ENCODE measurements at regions not wholly inside any gene's neighbourhood (a gene's known extent, or its start where the extent isn't known, plus 50 kb on each side); places are given as distances from the start of the nearest gene placed in this dataset.
"Not testable (repeated sequence)": the region's sequence is repeated elsewhere in the genome, so short reads cannot be mapped to it uniquely, and the experiment has no call there.

DNA sequence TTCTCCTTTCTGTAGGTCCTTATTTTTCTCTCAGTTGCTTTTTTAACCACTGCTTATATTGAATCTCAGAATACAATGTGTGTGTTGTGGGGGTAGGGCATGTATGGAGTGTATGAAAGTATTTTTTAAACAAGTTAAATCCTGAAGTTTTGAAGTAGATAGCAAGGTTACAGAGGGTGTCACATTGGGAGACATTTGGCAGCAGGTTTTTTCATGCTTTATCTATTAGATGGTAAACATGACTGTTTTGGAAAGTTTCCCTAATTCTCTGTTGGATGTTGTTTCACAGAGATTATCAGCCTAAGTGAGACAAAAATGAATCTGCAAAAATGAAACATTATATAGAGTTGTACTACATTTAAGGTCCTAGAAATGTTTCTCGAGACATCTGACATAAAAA lies 190.6 kb upstream of the ARPP21 start:
- no peaks in the 10 kb centered on the region for H3K9me3 ChIP-seq

DNA sequence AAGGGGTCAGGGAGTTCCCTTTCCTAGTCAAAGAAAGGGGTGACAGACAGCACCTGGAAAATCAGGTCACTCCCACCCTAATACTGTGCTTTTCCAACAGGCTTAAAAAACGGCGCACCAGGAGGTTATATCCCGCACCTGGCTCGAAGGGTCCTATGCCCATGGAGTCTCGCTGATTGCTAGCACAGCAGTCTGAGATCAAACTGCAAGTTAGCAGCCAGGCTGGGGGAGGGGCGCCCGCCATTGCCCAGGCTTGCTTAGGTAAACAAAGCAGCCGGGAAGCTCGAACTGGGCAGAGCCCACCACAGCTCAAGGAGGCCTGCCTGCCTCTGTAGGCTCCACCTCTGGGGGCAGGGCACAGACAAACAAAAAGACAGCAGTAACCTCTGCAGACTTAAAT lies 184.5 kb upstream of the ARPP21 start:
- H3K36me3 ChIP-seq: not testable (repeated sequence)

More for the DNA sequence above, 190.6 kb upstream of the ARPP21 start:
- Histone ChIP-seq H3K36me3 (no peaks in the 10 kb centered on the region), H3K4me3 (no peak overlapping the region), H3K4me1 (no peaks in the 10 kb centered on the region), H3K27me3 (no peaks in the 10 kb centered on the region), H3K27ac (no peak overlapping the region)
- intact Hi-C loops (cut with DNase I): no loop called here
- WGBS, 2 donors: 61 to 82% methylated on average over 1 of the region's 1 CpG
- no peak for DNase-seq
- no peak for TF ChIP-seq POLR2AphosphoS5 (IDR thresholded peaks at IDR 0.05)
- no peak for TF ChIP-seq CTCF (IDR thresholded peaks at IDR 0.05)
- TF ChIP-seq EP300 (IDR thresholded peaks at IDR 0.05): no peak
- no peak for TF ChIP-seq POLR2A (IDR thresholded peaks at IDR 0.05)

GRCh38 chr3:35473956-35474355 lies 165.4 kb upstream of the ARPP21 start:
- 3 to 40% methylated on average over 1 of the region's 1 CpG for WGBS, 2 donors
- no peaks in the 10 kb centered on the region for H3K36me3 ChIP-seq
- H3K27ac ChIP-seq: no peak overlapping the region
- H3K27me3 ChIP-seq: no peaks in the 10 kb centered on the region
- no peak for DNase-seq
- H3K4me1 ChIP-seq: no peaks in the 10 kb centered on the region
- no peak overlapping the region for H3K4me3 ChIP-seq
- intact Hi-C loops (cut with DNase I): no loop called here
- TF ChIP-seq POLR2A (IDR thresholded peaks at IDR 0.05): no peak
- no peak for TF ChIP-seq CTCF (IDR thresholded peaks at IDR 0.05)
- TF ChIP-seq POLR2AphosphoS5 (IDR thresholded peaks at IDR 0.05): no peak
- TF ChIP-seq EP300 (IDR thresholded peaks at IDR 0.05): no peak
- H3K9me3 ChIP-seq: no peaks in the 10 kb centered on the region

More for the DNA sequence above, 184.5 kb upstream of the ARPP21 start:
- H3K9me3 ChIP-seq; H3K4me3 ChIP-seq; DNase-seq; intact Hi-C loops (cut with DNase I); H3K27ac ChIP-seq; H3K4me1 ChIP-seq; H3K27me3 ChIP-seq: not testable (repeated sequence)
- WGBS, 2 donors: 88 to 92% methylated on average over 9 of the region's 9 CpGs

DNA sequence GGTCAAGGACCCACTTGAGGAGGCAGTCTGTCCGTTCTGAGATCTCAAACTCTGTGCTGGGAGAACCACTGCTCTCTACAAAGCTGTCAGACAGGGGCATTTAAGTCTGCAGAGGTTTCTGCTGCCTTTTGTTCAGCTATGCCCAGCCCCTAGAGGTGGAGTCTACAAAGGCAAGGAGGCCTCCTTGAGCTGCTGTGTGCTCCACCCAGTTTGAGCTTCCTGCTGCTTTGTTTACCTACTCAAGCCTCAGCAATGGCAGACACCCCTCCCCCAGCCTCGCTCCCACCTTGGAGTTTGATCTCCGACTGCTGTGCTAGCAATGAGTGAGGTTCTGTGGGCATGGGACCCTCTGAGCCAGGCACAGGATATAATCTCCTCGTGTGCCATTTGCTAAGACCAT lies 156.8 kb upstream of the ARPP21 start:
- H3K27ac ChIP-seq; intact Hi-C loops (cut with DNase I); H3K4me1 ChIP-seq; H3K36me3 ChIP-seq; H3K9me3 ChIP-seq; H3K4me3 ChIP-seq; DNase-seq; H3K27me3 ChIP-seq: not testable (repeated sequence)
- WGBS, 2 donors: 50 to 66% methylated on average over 4 of the region's 4 CpGs

- Histone ChIP-seq H3K27ac (no peak overlapping the region), H3K4me3 (no peak overlapping the region), H3K4me1 (no peaks in the 10 kb centered on the region), H3K27me3 (no peaks in the 10 kb centered on the region), H3K36me3 (no peaks in the 10 kb centered on the region), H3K9me3 (no peaks in the 10 kb centered on the region)
- WGBS, 2 donors: 64 to 80% methylated on average over 3 of the region's 3 CpGs
- DNase-seq: no peak
- no peak for TF ChIP-seq CTCF (IDR thresholded peaks at IDR 0.05)
- TF ChIP-seq POLR2AphosphoS5 (IDR thresholded peaks at IDR 0.05): no peak
- TF ChIP-seq EP300 (IDR thresholded peaks at IDR 0.05): no peak
- no peak for TF ChIP-seq POLR2A (IDR thresholded peaks at IDR 0.05)
- intact Hi-C loops (cut with DNase I): no loop called here
These were observed 156.2 kb upstream of the ARPP21 start for GRCh38 chr3:35483131-35483530.

- 48 to 58% methylated on average over 1 of the region's 1 CpG for WGBS, 2 donors
- Histone ChIP-seq H3K4me1 (no peaks in the 10 kb centered on the region), H3K9me3 (no peaks in the 10 kb centered on the region), H3K27me3 (no peaks in the 10 kb centered on the region), H3K4me3 (no peak overlapping the region), H3K36me3 (no peaks in the 10 kb centered on the region), H3K27ac (no peak overlapping the region)
- intact Hi-C loops (cut with DNase I): no loop called here
- TF ChIP-seq POLR2AphosphoS5 (IDR thresholded peaks at IDR 0.05): no peak
- no peak for TF ChIP-seq POLR2A (IDR thresholded peaks at IDR 0.05)
- TF ChIP-seq EP300 (IDR thresholded peaks at IDR 0.05): no peak
- no peak for TF ChIP-seq CTCF (IDR thresholded peaks at IDR 0.05)
- DNase-seq: no peak
These were observed 154.3 kb upstream of the ARPP21 start for GRCh38 chr3:35484929-35485530.

Data from sigmoid colon (tissue), 6 donors.